H1 (cell line): ENCODE measurements at regions not wholly inside any gene's neighbourhood (a gene's known extent, or its start where the extent isn't known, plus 50 kb on each side); places are given as distances from the start of the nearest gene placed in this dataset.

Experiments
- CTCF ChIA-PET: fragments of 300-600 bp; sonication (Branson Sonifier 250); formaldehyde crosslinking; loops from one replicate; lab custom pipeline; 2021; ENCODE audit not compliant: partially characterized antibody; lab: Charles Lee
- POLR2A ChIA-PET: fragments of 300-600 bp; sonication (Branson Sonifier 250); formaldehyde crosslinking; loops from one replicate; lab custom pipeline; 2021; ENCODE audit warnings: inconsistent platforms; ENCODE audit not compliant: partially characterized antibody; lab: Charles Lee
- DNase-seq, 2 experiments: peaks; one replicate each; pipeline versions ENCODE4 v3.0.0 to v3.0.0-alpha.2; 2010 to 2022; ENCODE audit warnings: low spot score in 2 of 2, low read depth in 1 of 2, mixed read lengths in 1 of 2
- FAIRE-seq: peaks from 2 replicates; lab custom pipeline; 2011; peaks lifted over from hg19 to GRCh38; lab: Jason Lieb, UNC
- H2AFZ ChIP-seq: 2 replicates; pipeline ENCODE4 v1.8.1; 2012; ENCODE audit warnings: low read length, inconsistent platforms
- H2AK5ac ChIP-seq: 2 replicates; pipeline ENCODE4 v1.6.1; 2013; ENCODE audit warnings: low read depth, low read length
- H2BK120ac ChIP-seq: replicated peaks from 2 replicates; pipeline ENCODE3; 2013; ENCODE audit warnings: low read depth, low read length, inconsistent platforms
- H2BK12ac ChIP-seq: 2 replicates; pipeline ENCODE4 v1.6.1; 2013; ENCODE audit warnings: low read depth, low read length
- H2BK15ac ChIP-seq: 2 replicates; pipeline ENCODE4 v1.6.1; 2013; ENCODE audit warnings: low read length
- H2BK20ac ChIP-seq: 2 replicates; pipeline ENCODE4 v1.6.1; 2013; ENCODE audit warnings: low read length
- H2BK5ac ChIP-seq: 2 replicates; pipeline ENCODE4 v1.6.1; 2013; ENCODE audit warnings: low read depth, low read length
- H3K14ac ChIP-seq: 2 replicates; pipeline ENCODE4 v1.6.1; 2013; ENCODE audit warnings: inconsistent platforms; ENCODE audit not compliant: insufficient read length
- H3K18ac ChIP-seq: 2 replicates; pipeline ENCODE4 v1.6.1; 2013; ENCODE audit warnings: low read length; ENCODE audit errors: extremely low read depth
- H3K23ac ChIP-seq: 2 replicates; pipeline ENCODE4 v1.6.1; 2013; ENCODE audit warnings: inconsistent platforms; ENCODE audit not compliant: insufficient read length
- H3K23me2 ChIP-seq: 2 replicates; pipeline ENCODE4 v1.6.1; 2013; ENCODE audit warnings: low read depth, low read length
- H3K27ac ChIP-seq: 2 replicates; pipeline ENCODE4 v1.6.1; 2011; ENCODE audit warnings: low read depth, low read length, inconsistent platforms
- H3K27me3 ChIP-seq, 4 experiments: replicated peaks in 1 of 4; 1 replicate in 1 of 4; 2 replicates in 3 of 4; pipeline versions ENCODE4 v1.6.1 to v1.8.1; 2011 to 2013; ENCODE audit warnings: low read length in 3 of 4, mild to moderate bottlenecking in 3 of 4, inconsistent platforms in 2 of 4, mixed read lengths in 2 of 4, moderate library complexity in 1 of 4; ENCODE audit not compliant: control insufficient read depth in 3 of 4, insufficient read depth in 3 of 4; ENCODE audit errors: extremely low read depth in 1 of 4
- H3K36me3 ChIP-seq, 4 experiments: 2 replicates each; pipeline versions ENCODE4 v1.6.1 to v1.8.1; 2011 to 2013; ENCODE audit warnings: mild to moderate bottlenecking in 4 of 4, low read length in 3 of 4, moderate library complexity in 2 of 4, control low read depth in 1 of 4, inconsistent platforms in 1 of 4; ENCODE audit not compliant: insufficient read depth in 4 of 4, control insufficient read depth in 2 of 4
- H3K4ac ChIP-seq: replicated peaks from 2 replicates; pipeline ENCODE3; 2013; ENCODE audit warnings: low read length, low read depth, mixed read lengths, inconsistent platforms; ENCODE audit not compliant: insufficient read length
- H3K4me1 ChIP-seq, 4 experiments: replicated peaks in 1 of 4; 1 replicate in 1 of 4; 2 replicates in 3 of 4; pipeline versions ENCODE4 v1.6.1 to v1.8.1; 2011 to 2013; ENCODE audit warnings: low read length in 3 of 4, inconsistent platforms in 2 of 4, mixed read lengths in 1 of 4; ENCODE audit not compliant: insufficient read depth in 4 of 4, control insufficient read depth in 3 of 4
- H3K4me2 ChIP-seq, 2 experiments: 2 replicates each; pipeline versions ENCODE4 v1.6.1 to v1.8.1; 2011 to 2013; ENCODE audit warnings: low read depth in 2 of 2, low read length in 2 of 2, control low read depth in 1 of 2, inconsistent platforms in 1 of 2, mild to moderate bottlenecking in 1 of 2; ENCODE audit not compliant: insufficient read depth in 1 of 2
- H3K4me3 ChIP-seq, 4 experiments: fragments of 200-600, 300-600 bp in 1 of 4; sonication (generic), shearing (Covaris generic), sonication (Bioruptor Twin) in 1 of 4; 2 replicates each; pipeline versions ENCODE4 v1.5.1 to v1.8.1; 2011 to 2016; ENCODE audit warnings: low read length in 4 of 4, low read depth in 3 of 4, control low read depth in 2 of 4, inconsistent platforms in 2 of 4, mild to moderate bottlenecking in 2 of 4, mixed read lengths in 1 of 4, moderate library complexity in 1 of 4; ENCODE audit not compliant: insufficient read depth in 2 of 4; ENCODE audit errors: extremely low read depth in 1 of 4
- H3K56ac ChIP-seq: replicated peaks from 2 replicates; pipeline ENCODE3; 2013; ENCODE audit warnings: low read depth, mild to moderate bottlenecking, mixed read lengths, low read length, inconsistent platforms; ENCODE audit not compliant: insufficient read length
- H3K79me1 ChIP-seq: 2 replicates; pipeline ENCODE4 v1.6.1; 2013; ENCODE audit warnings: low read depth, low read length, control low read depth
- H3K79me2 ChIP-seq, 2 experiments: 2 replicates each; pipeline versions ENCODE4 v1.6.1 to v1.8.1; 2012 to 2013; ENCODE audit warnings: low read length in 2 of 2, mild to moderate bottlenecking in 2 of 2, inconsistent platforms in 1 of 2; ENCODE audit not compliant: insufficient read depth in 2 of 2, control insufficient read depth in 1 of 2
- H3K9ac ChIP-seq, 4 experiments: replicated peaks in 1 of 4; 1 replicate in 1 of 4; 2 replicates in 3 of 4; pipeline versions ENCODE4 v1.6.1 to v1.8.1; 2011 to 2013; ENCODE audit warnings: low read depth in 3 of 4, low read length in 3 of 4, control low read depth in 2 of 4, mild to moderate bottlenecking in 2 of 4, moderate library complexity in 2 of 4, inconsistent platforms in 1 of 4; ENCODE audit errors: extremely low read depth in 1 of 4
- H3K9me3 ChIP-seq, 2 experiments: 2 replicates each; pipeline versions ENCODE4 v1.6.1 to v1.8.1; 2012 to 2013; ENCODE audit warnings: mild to moderate bottlenecking in 2 of 2, moderate library complexity in 2 of 2, control low read depth in 1 of 2, inconsistent platforms in 1 of 2, low read depth in 1 of 2, low read length in 1 of 2, mixed read lengths in 1 of 2; ENCODE audit not compliant: insufficient read depth in 2 of 2
- H4K20me1 ChIP-seq, 2 experiments: replicated peaks in 1 of 2; 2 replicates each; pipeline versions ENCODE3 to v1.8.1; 2011 to 2013; ENCODE audit warnings: inconsistent platforms in 2 of 2, low read length in 2 of 2, mild to moderate bottlenecking in 1 of 2; ENCODE audit not compliant: insufficient read depth in 2 of 2, control insufficient read depth in 1 of 2
- H4K5ac ChIP-seq: 2 replicates; pipeline ENCODE4 v1.6.1; 2013; ENCODE audit warnings: low read length, low read depth, mixed read lengths, inconsistent platforms; ENCODE audit not compliant: insufficient read length
- H4K8ac ChIP-seq: 2 replicates; pipeline ENCODE4 v1.8.0; 2013; ENCODE audit warnings: mild to moderate bottlenecking, moderate library complexity, low read length, inconsistent platforms; ENCODE audit not compliant: insufficient read depth; ENCODE audit errors: extremely low read depth
- H4K91ac ChIP-seq: replicated peaks from 2 replicates; pipeline ENCODE3; 2013; ENCODE audit warnings: low read length, mixed read lengths, inconsistent platforms; ENCODE audit not compliant: insufficient read length
- E2F6 ChIP-seq: IDR thresholded peaks from 2 replicates; pipeline ENCODE4 v1.6.1; 2012; ENCODE audit warnings: inconsistent platforms
- RAD21 ChIP-seq, 2 experiments: IDR thresholded peaks in 1 of 2; conservative IDR thresholded peaks in 1 of 2; 2 replicates each; pipeline ENCODE4 v1.6.1; 2011; ENCODE audit warnings: low read depth in 2 of 2, low read length in 2 of 2, improper control_type of control experiment in 1 of 2, inconsistent platforms in 1 of 2, mild to moderate bottlenecking in 1 of 2, moderate library complexity in 1 of 2
- WGBS, 2 experiments: shearing (Covaris generic) in 1 of 2; methylation state at CpG; one replicate each; pipeline versions ENCODE4 v1.1.6 to v1.1.7; 2013 to 2015; ENCODE audit warnings: low lambda C conversion rate in 2 of 2, mixed read lengths in 2 of 2, inconsistent platforms in 1 of 2, low coverage in 1 of 2, missing lambda C conversion rate in 1 of 2; ENCODE audit not compliant: insufficient replicate concordance in 2 of 2, insufficient coverage in 1 of 2, insufficient read length in 1 of 2; ENCODE audit errors: extremely low coverage in 1 of 2, missing lambda C conversion rate in 1 of 2; 5-methylcytosine and 5-hydroxymethylcytosine counted together

- H2BK12ac ChIP-seq: no peak overlapping the region
- H3K4me3 ChIP-seq: no peak overlapping the region
- no peaks in the 10 kb centered on the region for H3K9me3 ChIP-seq
- no peaks in the 10 kb centered on the region for H3K27me3 ChIP-seq
- no peaks in the 10 kb centered on the region for H3K23me2 ChIP-seq
- H3K36me3 ChIP-seq: no peaks in the 10 kb centered on the region
- no peak overlapping the region for H4K5ac ChIP-seq
- no peak overlapping the region for H2BK5ac ChIP-seq
- TF ChIP-seq E2F6: no peak
- TF ChIP-seq RAD21 (IDR thresholded peaks at IDR 0.05 in 1 of 2, conservative IDR thresholded peaks at IDR 0.05 in 1 of 2; ENCODE audit: low read depth in 2 of 2, low read length in 2 of 2): peak in 1 of 2 experiments; percentile 14; a peak in 1 of 4 replicates
- no peak overlapping the region for H2AFZ ChIP-seq
- WGBS, 2 experiments: 91% methylated on average over 23 of the region's 29 CpGs; no CpG with 5 or more reads in 1 of the 2 experiments
- no peaks in the 10 kb centered on the region for H3K79me2 ChIP-seq
- H4K91ac ChIP-seq: no peak overlapping the region
- no peak overlapping the region for H3K56ac ChIP-seq
- no peak overlapping the region for H4K8ac ChIP-seq
- no peak overlapping the region for H2BK120ac ChIP-seq
- H3K18ac ChIP-seq: no peak overlapping the region
- no peaks in the 10 kb centered on the region for H4K20me1 ChIP-seq
- H2BK20ac ChIP-seq: no peak overlapping the region
- H3K9ac ChIP-seq: no peak overlapping the region
- H3K79me1 ChIP-seq: no peaks in the 10 kb centered on the region
- H2AK5ac ChIP-seq: no peak overlapping the region
- H3K4ac ChIP-seq: no peak overlapping the region
- ChIA-PET CTCF (interaction anchor here (1.2 to 3.4 kb wide), 2 partner anchors 11 to 53 kb away, joined by 3 to 12 read pairs; no protein-coding TSS in a partner anchor), POLR2A (interaction anchor here (0.7 kb wide), 1 partner anchor 20 kb away, joined by 3 read pairs; no protein-coding TSS in a partner anchor)
- no peaks in the 10 kb centered on the region for H3K4me1 ChIP-seq
- H2BK15ac ChIP-seq: no peak overlapping the region
- H3K23ac ChIP-seq: no peak overlapping the region
- DNase-seq: peak in 1 of 2 experiments; percentile 33
- no peak for FAIRE-seq
- no peak overlapping the region for H3K4me2 ChIP-seq
- no peak overlapping the region for H3K27ac ChIP-seq
- H3K14ac ChIP-seq: no peak overlapping the region
These were observed 53.8 kb downstream of the MRPL36 start for GRCh38 chr5:1745796-1746370.
